Liver (tissue), 8 donors: ENCODE measurements at regions not wholly inside any gene's neighbourhood (a gene's known extent, or its start where the extent isn't known, plus 50 kb on each side); places are given as distances from the start of the nearest gene placed in this dataset.

Source experiments
- DNase-seq: peaks from one replicate; pipeline ENCODE4 v3.0.0-alpha.2; 2017; ENCODE audit warnings: low spot score
- H3K27ac ChIP-seq, 2 donors: one replicate each; pipeline ENCODE4 v1.7.0; 2013; ENCODE audit warnings: inconsistent platforms in 2 of 2, low read length in 2 of 2, control low read depth in 1 of 2, low read depth in 1 of 2, mild to moderate bottlenecking in 1 of 2
- H3K27me3 ChIP-seq, 4 donors: one replicate each; pipeline versions ENCODE4 v1.6.1 to v1.7.0; 2013; ENCODE audit warnings: low read length in 3 of 4, inconsistent platforms in 1 of 4, mild to moderate bottlenecking in 1 of 4, moderate library complexity in 1 of 4; ENCODE audit not compliant: control insufficient read depth in 4 of 4, insufficient read depth in 4 of 4
- H3K36me3 ChIP-seq, 4 donors: one replicate each; pipeline versions ENCODE4 v1.6.1 to v1.7.0; 2013; ENCODE audit warnings: low read length in 3 of 4, mild to moderate bottlenecking in 3 of 4, low read depth in 1 of 4, moderate library complexity in 1 of 4; ENCODE audit not compliant: control insufficient read depth in 4 of 4, insufficient read depth in 3 of 4
- H3K4me1 ChIP-seq, 4 donors: one replicate each; pipeline versions ENCODE4 v1.6.1 to v1.7.0; 2013; ENCODE audit warnings: low read length in 3 of 4, mild to moderate bottlenecking in 3 of 4, moderate library complexity in 1 of 4; ENCODE audit not compliant: control insufficient read depth in 4 of 4, insufficient read depth in 4 of 4
- H3K4me3 ChIP-seq, 3 donors: one replicate each; pipeline versions ENCODE4 v1.6.1 to v1.7.0; 2013; ENCODE audit warnings: low read length in 3 of 3, control low read depth in 1 of 3, low read depth in 1 of 3, mild to moderate bottlenecking in 1 of 3
- H3K9ac ChIP-seq, 2 donors: one replicate each; pipeline ENCODE4 v1.7.0; 2013; ENCODE audit warnings: low read length in 2 of 2, mild to moderate bottlenecking in 2 of 2, moderate library complexity in 2 of 2, control low read depth in 1 of 2, low read depth in 1 of 2
- H3K9me3 ChIP-seq, 4 donors: one replicate each; pipeline versions ENCODE4 v1.6.1 to v1.7.0; 2013; ENCODE audit warnings: low read length in 3 of 4; ENCODE audit not compliant: control insufficient read depth in 4 of 4
- EGR1 ChIP-seq, 2 donors: IDR thresholded peaks; 2 replicates each; pipeline ENCODE4 v1.6.1; 2016 to 2018; ENCODE audit warnings: antibody characterized with exemption in 2 of 2, low read depth in 2 of 2
- FOXA1 ChIP-seq: IDR thresholded peaks from 2 replicates; pipeline ENCODE4 v1.6.1; 2016; ENCODE audit warnings: antibody characterized with exemption
- FOXA2 ChIP-seq: IDR thresholded peaks from 2 replicates; pipeline ENCODE4 v1.6.1; 2016; ENCODE audit warnings: antibody characterized with exemption
- GABPA ChIP-seq, 2 donors: IDR thresholded peaks in 1 of 2; conservative IDR thresholded peaks in 1 of 2; 2 replicates each; pipeline ENCODE4 v1.6.1; 2016; ENCODE audit warnings: antibody characterized with exemption in 2 of 2, mild to moderate bottlenecking in 1 of 2, moderate library complexity in 1 of 2
- HNF4A ChIP-seq, 2 donors: conservative IDR thresholded peaks; 2 replicates each; pipeline ENCODE4 v1.6.1; 2016; ENCODE audit warnings: antibody characterized with exemption in 2 of 2, mild to moderate bottlenecking in 2 of 2
- HNF4G ChIP-seq: IDR thresholded peaks from 2 replicates; pipeline ENCODE4 v1.6.1; 2016; ENCODE audit warnings: antibody characterized with exemption
- JUND ChIP-seq, 2 donors: IDR thresholded peaks; 2 replicates each; pipeline ENCODE4 v1.6.1; 2016; ENCODE audit warnings: antibody characterized with exemption in 2 of 2
- NR2F2 ChIP-seq: IDR thresholded peaks from 2 replicates; pipeline ENCODE4 v1.6.1; 2016; ENCODE audit warnings: antibody characterized with exemption
- RAD21 ChIP-seq, 2 donors: IDR thresholded peaks; 2 replicates each; pipeline ENCODE4 v1.6.1; 2016; ENCODE audit warnings: antibody characterized with exemption in 2 of 2, mild to moderate bottlenecking in 2 of 2
- RXRA ChIP-seq, 2 donors: IDR thresholded peaks; 2 replicates each; pipeline ENCODE4 v1.6.1; 2017 to 2018; ENCODE audit warnings: antibody characterized with exemption in 2 of 2, mild to moderate bottlenecking in 1 of 2
- SP1 ChIP-seq: IDR thresholded peaks from 2 replicates; pipeline ENCODE4 v1.6.1; 2018; ENCODE audit warnings: antibody characterized with exemption, mild to moderate bottlenecking
- TAF1 ChIP-seq: conservative IDR thresholded peaks from 2 replicates; pipeline ENCODE4 v1.6.1; 2016; ENCODE audit warnings: antibody characterized with exemption, mild to moderate bottlenecking
- YY1 ChIP-seq: IDR thresholded peaks from 2 replicates; pipeline ENCODE4 v1.6.1; 2016; ENCODE audit warnings: antibody characterized with exemption, mild to moderate bottlenecking
- WGBS: extraction: QIAGEN DNeasy Blood & Tissue Kit; methylation state at CpG from one replicate; pipeline ENCODE4 v1.1.7; 2013; 5-methylcytosine and 5-hydroxymethylcytosine counted together
- TF ChIP-seq, protein P1 (sequence below): IDR thresholded peaks from 2 replicates; pipeline ENCODE4 v1.6.1; 2016; ENCODE audit warnings: antibody characterized with exemption
- TF ChIP-seq, protein P2 (sequence below): IDR thresholded peaks from 2 replicates; pipeline ENCODE4 v1.6.1; 2016; ENCODE audit warnings: antibody characterized with exemption
- TF ChIP-seq, protein P3 (sequence below): IDR thresholded peaks from 2 replicates; pipeline ENCODE4 v1.6.1; 2016; ENCODE audit warnings: antibody characterized with exemption
- TF ChIP-seq, protein P4 (sequence below): fragments of 150-350 bp; IDR thresholded peaks from 2 replicates; pipeline ENCODE4 v1.5.1; 2017; ENCODE audit warnings: improper control_type of control experiment, low read depth, low read length; ENCODE audit not compliant: missing input control
- donor health status: healthy.
- donor health status: healthy.
- donor health status: healthy.
- donor health status: healthy.
- donor health status: healthy.

DNA sequence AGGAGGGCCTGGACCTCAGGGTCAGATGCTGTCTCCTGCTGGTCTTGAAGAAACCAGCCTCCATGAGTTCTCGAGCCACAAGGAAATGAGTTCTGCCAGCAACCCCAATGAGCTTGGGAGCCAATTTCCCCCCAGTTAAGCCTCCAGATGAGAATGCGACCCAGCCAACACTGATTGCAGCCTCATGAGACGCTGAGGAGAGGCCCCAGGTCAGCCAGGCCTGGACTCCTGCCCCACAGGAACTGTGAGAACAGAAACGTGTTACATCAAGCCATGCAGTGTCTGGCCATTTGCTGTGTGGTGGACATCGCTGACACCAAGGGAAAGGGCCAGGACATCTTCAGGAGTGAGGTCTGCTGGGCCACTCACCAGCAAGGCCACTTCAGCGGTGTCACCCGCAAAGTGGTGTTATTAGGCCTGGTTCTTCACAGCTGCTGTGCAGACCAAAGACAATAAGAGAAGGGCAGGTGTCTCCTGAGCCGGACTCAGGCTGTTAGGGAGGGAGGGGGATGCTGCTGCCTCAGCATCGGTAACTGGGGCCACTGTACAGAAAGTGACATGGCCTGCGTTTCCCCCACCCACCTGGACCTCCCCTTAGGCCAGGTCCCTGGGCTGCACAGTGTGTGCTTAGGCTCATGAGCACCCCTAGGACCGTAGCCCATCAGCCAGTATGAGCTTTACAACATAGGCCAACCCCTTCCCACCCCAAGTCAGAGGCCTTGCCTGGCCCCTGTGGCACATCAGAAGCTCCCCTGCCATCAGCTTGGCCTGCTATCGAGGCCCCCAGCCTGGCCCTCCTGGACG, 272.4 kb upstream of the RTL1 start:
- Histone ChIP-seq H3K9me3 (peaks cover 0 to 5% (median 3%) of the 10 kb centered on the region in 4 donors), H3K4me3 (no peak overlapping the region), H3K4me1 (no peaks in the 10 kb centered on the region), H3K36me3 (no peaks in the 10 kb centered on the region), H3K27ac (no peak overlapping the region), H3K9ac (no peak overlapping the region), H3K27me3 (peaks cover 0 to 3% (median 0%) of the 10 kb centered on the region in 4 donors)
- WGBS = 91% methylated on average over 13 of the region's 13 CpGs
- DNase-seq = peak; percentile 10
- TF ChIP-seq, protein P1, sequence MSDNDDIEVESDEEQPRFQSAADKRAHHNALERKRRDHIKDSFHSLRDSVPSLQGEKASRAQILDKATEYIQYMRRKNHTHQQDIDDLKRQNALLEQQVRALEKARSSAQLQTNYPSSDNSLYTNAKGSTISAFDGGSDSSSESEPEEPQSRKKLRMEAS = no peak
- TF ChIP-seq HNF4A (conservative IDR thresholded peaks at IDR 0.05) (no peak), SP1 (no peak), JUND (IDR thresholded peaks at IDR 0.05) (no peak), TAF1 (no peak), FOXA2 (no peak), RXRA (IDR thresholded peaks at IDR 0.05) (no peak), RAD21 (IDR thresholded peaks at IDR 0.05) (no peak), NR2F2 (no peak), YY1 (no peak), GABPA (IDR thresholded peaks at IDR 0.05 in 1 of 2, conservative IDR thresholded peaks at IDR 0.05 in 1 of 2) (no peak), HNF4G (no peak)
- TF ChIP-seq, protein P2, sequence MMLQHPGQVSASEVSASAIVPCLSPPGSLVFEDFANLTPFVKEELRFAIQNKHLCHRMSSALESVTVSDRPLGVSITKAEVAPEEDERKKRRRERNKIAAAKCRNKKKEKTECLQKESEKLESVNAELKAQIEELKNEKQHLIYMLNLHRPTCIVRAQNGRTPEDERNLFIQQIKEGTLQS = no peak
- TF ChIP-seq, protein P3, sequence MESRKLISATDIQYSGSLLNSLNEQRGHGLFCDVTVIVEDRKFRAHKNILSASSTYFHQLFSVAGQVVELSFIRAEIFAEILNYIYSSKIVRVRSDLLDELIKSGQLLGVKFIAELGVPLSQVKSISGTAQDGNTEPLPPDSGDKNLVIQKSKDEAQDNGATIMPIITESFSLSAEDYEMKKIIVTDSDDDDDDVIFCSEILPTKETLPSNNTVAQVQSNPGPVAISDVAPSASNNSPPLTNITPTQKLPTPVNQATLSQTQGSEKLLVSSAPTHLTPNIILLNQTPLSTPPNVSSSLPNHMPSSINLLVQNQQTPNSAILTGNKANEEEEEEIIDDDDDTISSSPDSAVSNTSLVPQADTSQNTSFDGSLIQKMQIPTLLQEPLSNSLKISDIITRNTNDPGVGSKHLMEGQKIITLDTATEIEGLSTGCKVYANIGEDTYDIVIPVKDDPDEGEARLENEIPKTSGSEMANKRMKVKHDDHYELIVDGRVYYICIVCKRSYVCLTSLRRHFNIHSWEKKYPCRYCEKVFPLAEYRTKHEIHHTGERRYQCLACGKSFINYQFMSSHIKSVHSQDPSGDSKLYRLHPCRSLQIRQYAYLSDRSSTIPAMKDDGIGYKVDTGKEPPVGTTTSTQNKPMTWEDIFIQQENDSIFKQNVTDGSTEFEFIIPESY = no peak
- TF ChIP-seq, protein P4, sequence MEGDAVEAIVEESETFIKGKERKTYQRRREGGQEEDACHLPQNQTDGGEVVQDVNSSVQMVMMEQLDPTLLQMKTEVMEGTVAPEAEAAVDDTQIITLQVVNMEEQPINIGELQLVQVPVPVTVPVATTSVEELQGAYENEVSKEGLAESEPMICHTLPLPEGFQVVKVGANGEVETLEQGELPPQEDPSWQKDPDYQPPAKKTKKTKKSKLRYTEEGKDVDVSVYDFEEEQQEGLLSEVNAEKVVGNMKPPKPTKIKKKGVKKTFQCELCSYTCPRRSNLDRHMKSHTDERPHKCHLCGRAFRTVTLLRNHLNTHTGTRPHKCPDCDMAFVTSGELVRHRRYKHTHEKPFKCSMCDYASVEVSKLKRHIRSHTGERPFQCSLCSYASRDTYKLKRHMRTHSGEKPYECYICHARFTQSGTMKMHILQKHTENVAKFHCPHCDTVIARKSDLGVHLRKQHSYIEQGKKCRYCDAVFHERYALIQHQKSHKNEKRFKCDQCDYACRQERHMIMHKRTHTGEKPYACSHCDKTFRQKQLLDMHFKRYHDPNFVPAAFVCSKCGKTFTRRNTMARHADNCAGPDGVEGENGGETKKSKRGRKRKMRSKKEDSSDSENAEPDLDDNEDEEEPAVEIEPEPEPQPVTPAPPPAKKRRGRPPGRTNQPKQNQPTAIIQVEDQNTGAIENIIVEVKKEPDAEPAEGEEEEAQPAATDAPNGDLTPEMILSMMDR = no peak

DNA sequence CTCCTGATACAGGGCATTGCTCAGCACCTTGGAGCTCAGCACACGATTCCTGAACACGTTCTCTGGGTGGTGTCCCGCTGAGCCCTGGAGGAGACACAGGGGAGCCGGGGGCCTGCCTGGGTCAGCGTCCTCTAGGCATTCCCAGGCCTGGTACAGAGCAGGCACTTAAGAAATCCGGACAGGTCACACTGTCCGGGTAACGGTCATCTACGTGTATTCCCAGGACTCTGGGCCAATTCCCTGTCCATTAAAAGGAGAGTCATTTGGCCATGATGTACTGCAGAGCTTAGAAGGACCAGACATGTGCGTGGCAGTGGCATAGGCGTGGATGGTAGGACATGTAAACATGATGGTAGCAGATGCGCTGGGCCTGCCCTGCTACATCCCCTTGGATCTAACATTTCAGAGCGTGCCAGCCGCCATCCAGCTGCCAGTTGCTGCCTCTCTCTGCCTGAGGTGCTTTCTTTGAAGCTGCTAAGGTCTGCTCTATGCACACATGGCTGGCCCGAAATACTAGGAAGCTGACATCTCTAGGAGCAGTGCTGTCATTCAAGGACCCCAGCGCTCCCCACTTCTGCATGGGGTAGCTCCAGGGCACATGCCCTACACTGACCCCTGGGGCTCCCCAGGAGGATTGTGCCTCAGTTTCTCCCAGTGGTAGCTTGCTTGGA, 273.1 kb upstream of the RTL1 start:
- no peaks in the 10 kb centered on the region for H3K36me3 ChIP-seq
- H3K9ac ChIP-seq = no peak overlapping the region
- TF ChIP-seq TAF1 (no peak), JUND (IDR thresholded peaks at IDR 0.05) (no peak), RAD21 (IDR thresholded peaks at IDR 0.05) (no peak), HNF4A (conservative IDR thresholded peaks at IDR 0.05) (no peak), FOXA2 (no peak), YY1 (no peak), RXRA (IDR thresholded peaks at IDR 0.05) (no peak), EGR1 (IDR thresholded peaks at IDR 0.05; ENCODE audit: low read depth in 2 of 2) (no peak), HNF4G (no peak), SP1 (no peak), GABPA (IDR thresholded peaks at IDR 0.05 in 1 of 2, conservative IDR thresholded peaks at IDR 0.05 in 1 of 2) (no peak), FOXA1 (no peak), NR2F2 (no peak)
- TF ChIP-seq, protein P3 = no peak
- TF ChIP-seq, protein P1 = no peak
- TF ChIP-seq, protein P2 = no peak
- TF ChIP-seq, protein P4 = no peak
- DNase-seq = no peak
- peaks cover 0 to 5% (median 3%) of the 10 kb centered on the region in 4 donors for H3K9me3 ChIP-seq
- no peak overlapping the region for H3K27ac ChIP-seq
- H3K4me1 ChIP-seq = no peaks in the 10 kb centered on the region
- H3K27me3 ChIP-seq = peaks cover 0 to 3% (median 0%) of the 10 kb centered on the region in 4 donors
- WGBS = 92% methylated on average over 16 of the region's 16 CpGs
- no peak overlapping the region for H3K4me3 ChIP-seq
